ENCODE measurements at regions not wholly inside any gene's neighbourhood (a gene's known extent, or its start where the extent isn't known, plus 50 kb on each side); places are given as distances from the start of the nearest gene placed in this dataset.
"Not testable (repeated sequence)": the region's sequence is repeated elsewhere in the genome, so short reads cannot be mapped to it uniquely, and the experiment has no call there.

GRCh38 chr13:87736849-87737385 lies 65.7 kb downstream of the SLITRK5 start:
- DNase-seq (ENCODE audit: low spot score): no peak

- no peak for DNase-seq (ENCODE audit: low spot score)
These were observed 82.9 kb downstream of the SLITRK5 start for GRCh38 chr13:87754097-87754496.

GRCh38 chr13:87769445-87769844 lies 98.3 kb downstream of the SLITRK5 start:
- DNase-seq (ENCODE audit: low spot score): no peak

- no peak for DNase-seq (ENCODE audit: low spot score)
These were observed 106.2 kb downstream of the SLITRK5 start for GRCh38 chr13:87777387-87777786.

- no peak for DNase-seq (ENCODE audit: low spot score)
These were observed 107.0 kb downstream of the SLITRK5 start for GRCh38 chr13:87778128-87778527.

GRCh38 chr13:87779426-87779825 lies 108.3 kb downstream of the SLITRK5 start:
- DNase-seq (ENCODE audit: low spot score): no peak

GRCh38 chr13:87783366-87783765 lies 112.2 kb downstream of the SLITRK5 start:
- DNase-seq (ENCODE audit: low spot score): no peak

- no peak for DNase-seq (ENCODE audit: low spot score)
These were observed 117.2 kb downstream of the SLITRK5 start for GRCh38 chr13:87788363-87788762.

- DNase-seq (ENCODE audit: low spot score): no peak
These were observed 121.7 kb downstream of the SLITRK5 start for GRCh38 chr13:87792878-87793277.

- DNase-seq (ENCODE audit: low spot score): no peak
These were observed 127.4 kb downstream of the SLITRK5 start for GRCh38 chr13:87798536-87798935.

GRCh38 chr13:87810391-87810801 lies 139.2 kb downstream of the SLITRK5 start:
- peak; percentile 58 for DNase-seq (ENCODE audit: low spot score)

- no peak for DNase-seq (ENCODE audit: low spot score)
These were observed 139.8 kb downstream of the SLITRK5 start for GRCh38 chr13:87810920-87811344.

GRCh38 chr13:87814403-87814802 lies 143.2 kb downstream of the SLITRK5 start:
- DNase-seq (ENCODE audit: low spot score): no peak

- DNase-seq (ENCODE audit: low spot score): no peak
These were observed 149.1 kb downstream of the SLITRK5 start for GRCh38 chr13:87820241-87820640.

GRCh38 chr13:87821512-87821911 lies 150.3 kb downstream of the SLITRK5 start:
- DNase-seq (ENCODE audit: low spot score): no peak

GRCh38 chr13:87826301-87826700 lies 155.1 kb downstream of the SLITRK5 start:
- not testable (repeated sequence) for DNase-seq (ENCODE audit: low spot score)

- DNase-seq (ENCODE audit: low spot score): no peak
These were observed 156.3 kb downstream of the SLITRK5 start for GRCh38 chr13:87827479-87827878.

GRCh38 chr13:87837522-87837921 lies 166.4 kb downstream of the SLITRK5 start:
- DNase-seq (ENCODE audit: low spot score): no peak

GRCh38 chr13:87837946-87838345 lies 166.8 kb downstream of the SLITRK5 start:
- no peak for DNase-seq (ENCODE audit: low spot score)

- no peak for DNase-seq (ENCODE audit: low spot score)
These were observed 180.2 kb downstream of the SLITRK5 start for GRCh38 chr13:87851410-87851809.

- no peak for DNase-seq (ENCODE audit: low spot score)
These were observed 184.4 kb downstream of the SLITRK5 start for GRCh38 chr13:87855553-87855952.

- DNase-seq (ENCODE audit: low spot score): no peak
These were observed 188.1 kb downstream of the SLITRK5 start for GRCh38 chr13:87859261-87859660.

- DNase-seq (ENCODE audit: low spot score): no peak
These were observed 196.3 kb downstream of the SLITRK5 start for GRCh38 chr13:87867426-87867825.

- DNase-seq (ENCODE audit: low spot score): no peak
These were observed 197.6 kb downstream of the SLITRK5 start for GRCh38 chr13:87868731-87869130.

- DNase-seq (ENCODE audit: low spot score): no peak
These were observed 201.6 kb downstream of the SLITRK5 start for GRCh38 chr13:87872813-87873212.

Measured in ecto neural progenitor cell (in vitro differentiated cells).